Thoracic aorta (tissue), 2 donors: ENCODE measurements at regions not wholly inside any gene's neighbourhood (a gene's known extent, or its start where the extent isn't known, plus 50 kb on each side); places are given as distances from the start of the nearest gene placed in this dataset.

Experiments
- ATAC-seq: fragments of 150-250 bp; one replicate; pipeline ENCODE4 v1.8.0; 2017; ENCODE audit warnings: low read depth; ENCODE audit not compliant: insufficient number of reproducible peaks, low FRiP score
- DNase-seq: peaks from one replicate; pipeline ENCODE4 v3.0.0-alpha.2; 2020; ENCODE audit warnings: low spot score
- H3K27ac ChIP-seq, 2 donors: fragments of 200-600 bp; sonication (generic); 1 replicate in 1 of 2; 2 replicates in 1 of 2; pipeline ENCODE4 v1.5.1; 2016; ENCODE audit warnings: mild to moderate bottlenecking in 2 of 2, moderate library complexity in 2 of 2
- H3K27me3 ChIP-seq: fragments of 200-600 bp; sonication (generic); replicated peaks from 2 replicates; pipeline ENCODE4 v1.6.0; 2016; ENCODE audit warnings: mild to moderate bottlenecking; ENCODE audit not compliant: insufficient read depth
- H3K36me3 ChIP-seq: fragments of 200-600 bp; sonication (generic); one replicate; pipeline ENCODE4 v1.5.1; 2016
- H3K4me1 ChIP-seq, 2 donors: fragments of 200-600 bp; sonication (generic); 1 replicate in 1 of 2; 2 replicates in 1 of 2; pipeline versions ENCODE4 v1.5.1 to v1.6.0; 2016; ENCODE audit warnings: low read depth in 2 of 2, mild to moderate bottlenecking in 1 of 2; ENCODE audit not compliant: control insufficient read depth in 1 of 2
- H3K4me3 ChIP-seq: fragments of 200-600 bp; sonication (generic); 2 replicates; pipeline ENCODE4 v1.5.1; 2016; ENCODE audit warnings: mild to moderate bottlenecking
- H3K9me3 ChIP-seq: fragments of 200-600 bp; sonication (generic); 2 replicates; pipeline ENCODE4 v1.5.1; 2016
- CTCF ChIP-seq: fragments of 200-600 bp; sonication (generic); IDR thresholded peaks from one replicate; pipeline ENCODE4 v1.5.1; 2019; ENCODE audit warnings: antibody characterized with exemption

GRCh38 chr18:11322716-11323115 lies 173.3 kb upstream of the PIEZO2 start:
- ATAC-seq (no peak), DNase-seq (no peak)
- TF ChIP-seq CTCF = no peak
- H3K36me3 ChIP-seq = no peaks in the 10 kb centered on the region
- no peak overlapping the region for H3K27ac ChIP-seq
- H3K9me3 ChIP-seq = no peaks in the 10 kb centered on the region
- H3K4me1 ChIP-seq = peaks cover 12 to 27% of the 10 kb centered on the region in 2 donors
- H3K27me3 ChIP-seq = no peaks in the 10 kb centered on the region
- no peak overlapping the region for H3K4me3 ChIP-seq

- H3K27me3 ChIP-seq = no peaks in the 10 kb centered on the region
- H3K27ac ChIP-seq = no peak overlapping the region
- ATAC-seq (no peak), DNase-seq (no peak)
- peaks cover 9 to 21% of the 10 kb centered on the region in 2 donors for H3K4me1 ChIP-seq
- no peaks in the 10 kb centered on the region for H3K9me3 ChIP-seq
- H3K36me3 ChIP-seq = no peaks in the 10 kb centered on the region
- TF ChIP-seq CTCF = no peak
- H3K4me3 ChIP-seq = no peak overlapping the region
These were observed 172.6 kb upstream of the PIEZO2 start for GRCh38 chr18:11322006-11322405.

GRCh38 chr18:11320986-11321385 lies 171.6 kb upstream of the PIEZO2 start:
- no peaks in the 10 kb centered on the region for H3K27me3 ChIP-seq
- no peaks in the 10 kb centered on the region for H3K36me3 ChIP-seq
- H3K4me1 ChIP-seq = peaks cover 3 to 11% of the 10 kb centered on the region in 2 donors
- H3K4me3 ChIP-seq = no peak overlapping the region
- no peak for TF ChIP-seq CTCF
- DNase-seq (no peak), ATAC-seq (no peak)
- H3K9me3 ChIP-seq = no peaks in the 10 kb centered on the region
- no peak overlapping the region for H3K27ac ChIP-seq

- no peak for DNase-seq
- Histone ChIP-seq H3K36me3 (no peaks in the 10 kb centered on the region), H3K27me3 (no peaks in the 10 kb centered on the region), H3K4me3 (no peak overlapping the region), H3K9me3 (no peaks in the 10 kb centered on the region), H3K4me1 (no peaks in the 10 kb centered on the region), H3K27ac (no peak overlapping the region)
- TF ChIP-seq CTCF = no peak
- no peak for ATAC-seq
These were observed 167.2 kb upstream of the PIEZO2 start for GRCh38 chr18:11316546-11316945.

- DNase-seq (no peak), ATAC-seq (no peak)
- Histone ChIP-seq H3K27me3 (no peaks in the 10 kb centered on the region), H3K27ac (no peak overlapping the region), H3K4me1 (no peaks in the 10 kb centered on the region), H3K36me3 (no peaks in the 10 kb centered on the region), H3K9me3 (no peaks in the 10 kb centered on the region), H3K4me3 (no peak overlapping the region)
- TF ChIP-seq CTCF = peak; percentile 48
These were observed 161.2 kb upstream of the PIEZO2 start for GRCh38 chr18:11310476-11311086.
